ENCODE measurements at regions not wholly inside any gene's neighbourhood (a gene's known extent, or its start where the extent isn't known, plus 50 kb on each side); places are given as distances from the start of the nearest gene placed in this dataset.

- no peaks in the 10 kb centered on the region for H3K27me3 Mint-ChIP-seq
- H3K9me3 Mint-ChIP-seq (ENCODE audit: low read depth): no peaks in the 10 kb centered on the region
- no peak overlapping the region for H3K4me3 Mint-ChIP-seq
- ATAC-seq (peak; percentile 37), DNase-seq (no peak)
- H3K4me1 Mint-ChIP-seq: peaks cover 32% of the 10 kb centered on the region
- H3K27ac Mint-ChIP-seq: peak overlapping the region; percentile 56
- H3K36me3 Mint-ChIP-seq: peaks cover 26% of the 10 kb centered on the region
- CTCF ChIA-PET: interaction anchor here (0.7 kb wide), 1 partner anchor 22 kb away, joined by 3 read pairs; no protein-coding TSS in a partner anchor
Measured at GRCh38 chr2:234267534-234267933, 217.0 kb downstream of the SPP2 start.

GRCh38 chr2:234266952-234267351 is 216.4 kb downstream of the SPP2 start:
- DNase-seq (no peak), ATAC-seq (no peak)
- H3K4me1 Mint-ChIP-seq: peaks cover 26% of the 10 kb centered on the region
- no peak overlapping the region for H3K27ac Mint-ChIP-seq
- no peaks in the 10 kb centered on the region for H3K27me3 Mint-ChIP-seq
- H3K9me3 Mint-ChIP-seq (ENCODE audit: low read depth): no peaks in the 10 kb centered on the region
- CTCF ChIA-PET: no interaction called here
- peaks cover 21% of the 10 kb centered on the region for H3K36me3 Mint-ChIP-seq
- no peak overlapping the region for H3K4me3 Mint-ChIP-seq

- peaks cover 20% of the 10 kb centered on the region for H3K36me3 Mint-ChIP-seq
- H3K4me3 Mint-ChIP-seq: no peak overlapping the region
- CTCF ChIA-PET: no interaction called here
- DNase-seq: no peak
- H3K27ac Mint-ChIP-seq: no peak overlapping the region
- H3K9me3 Mint-ChIP-seq (ENCODE audit: low read depth): no peaks in the 10 kb centered on the region
- peaks cover 3% of the 10 kb centered on the region for H3K27me3 Mint-ChIP-seq
- peaks cover 27% of the 10 kb centered on the region for H3K4me1 Mint-ChIP-seq
- ATAC-seq: no peak
Measured at GRCh38 chr2:234265206-234265605, 214.7 kb downstream of the SPP2 start.

GRCh38 chr2:234261736-234262135 is 211.2 kb downstream of the SPP2 start:
- ATAC-seq: no peak
- Mint-ChIP-seq H3K4me3 (no peak overlapping the region), H3K36me3 (peaks cover 25% of the 10 kb centered on the region), H3K4me1 (peaks cover 24% of the 10 kb centered on the region), H3K27me3 (peaks cover 3% of the 10 kb centered on the region), H3K9me3 (ENCODE audit: low read depth) (peaks cover 5% of the 10 kb centered on the region), H3K27ac (no peak overlapping the region)
- no peak for DNase-seq
- CTCF ChIA-PET: no interaction called here

- CTCF ChIA-PET: interaction anchor here (1.1 kb wide), 1 partner anchor 31 kb away, joined by 3 read pairs; no protein-coding TSS in a partner anchor
- Mint-ChIP-seq H3K4me1 (peaks cover 28% of the 10 kb centered on the region), H3K9me3 (ENCODE audit: low read depth) (peaks cover 5% of the 10 kb centered on the region), H3K27me3 (peaks cover 3% of the 10 kb centered on the region), H3K36me3 (peaks cover 17% of the 10 kb centered on the region), H3K27ac (no peak overlapping the region), H3K4me3 (no peak overlapping the region)
- no peak for ATAC-seq
- no peak for DNase-seq
Measured at GRCh38 chr2:234259440-234259839, 208.9 kb downstream of the SPP2 start.

GRCh38 chr2:234258562-234259141 is 208.2 kb downstream of the SPP2 start:
- H3K36me3 Mint-ChIP-seq: peaks cover 17% of the 10 kb centered on the region
- DNase-seq (no peak), ATAC-seq (no peak)
- H3K27ac Mint-ChIP-seq: no peak overlapping the region
- peaks cover 28% of the 10 kb centered on the region for H3K4me1 Mint-ChIP-seq
- peaks cover 3% of the 10 kb centered on the region for H3K27me3 Mint-ChIP-seq
- H3K9me3 Mint-ChIP-seq (ENCODE audit: low read depth): peaks cover 5% of the 10 kb centered on the region
- CTCF ChIA-PET: no interaction called here
- no peak overlapping the region for H3K4me3 Mint-ChIP-seq

GRCh38 chr2:234257859-234258561 is 207.5 kb downstream of the SPP2 start:
- ATAC-seq (no peak), DNase-seq (no peak)
- Mint-ChIP-seq H3K36me3 (peaks cover 16% of the 10 kb centered on the region), H3K27me3 (peaks cover 3% of the 10 kb centered on the region), H3K4me3 (no peak overlapping the region), H3K4me1 (peaks cover 28% of the 10 kb centered on the region), H3K9me3 (ENCODE audit: low read depth) (peaks cover 5% of the 10 kb centered on the region), H3K27ac (no peak overlapping the region)
- CTCF ChIA-PET: no interaction called here

GRCh38 chr2:234256516-234256915 is 206.0 kb downstream of the SPP2 start:
- DNase-seq (no peak), ATAC-seq (no peak)
- CTCF ChIA-PET: no interaction called here
- Mint-ChIP-seq H3K4me3 (no peak overlapping the region), H3K27ac (no peak overlapping the region), H3K4me1 (peaks cover 28% of the 10 kb centered on the region), H3K27me3 (peaks cover 2% of the 10 kb centered on the region), H3K9me3 (ENCODE audit: low read depth) (peaks cover 5% of the 10 kb centered on the region), H3K36me3 (peaks cover 17% of the 10 kb centered on the region)

- H3K27ac Mint-ChIP-seq: no peak overlapping the region
- H3K36me3 Mint-ChIP-seq: peaks cover 12% of the 10 kb centered on the region
- H3K27me3 Mint-ChIP-seq: no peaks in the 10 kb centered on the region
- peaks cover 5% of the 10 kb centered on the region for H3K9me3 Mint-ChIP-seq (ENCODE audit: low read depth)
- CTCF ChIA-PET: interaction anchor here (1.4 kb wide), 1 partner anchor 120 kb away, joined by 4 read pairs; no protein-coding TSS in a partner anchor
- ATAC-seq: no peak
- H3K4me1 Mint-ChIP-seq: peaks cover 25% of the 10 kb centered on the region
- no peak overlapping the region for H3K4me3 Mint-ChIP-seq
- DNase-seq: no peak
Measured at GRCh38 chr2:234254783-234255521, 204.4 kb downstream of the SPP2 start.

GRCh38 chr2:234252772-234253171 is 202.3 kb downstream of the SPP2 start:
- DNase-seq: no peak
- CTCF ChIA-PET: no interaction called here
- no peak for ATAC-seq
- H3K36me3 Mint-ChIP-seq: peaks cover 7% of the 10 kb centered on the region
- H3K27ac Mint-ChIP-seq: no peak overlapping the region
- H3K9me3 Mint-ChIP-seq (ENCODE audit: low read depth): peaks cover 5% of the 10 kb centered on the region
- peaks cover 9% of the 10 kb centered on the region for H3K4me1 Mint-ChIP-seq
- no peak overlapping the region for H3K4me3 Mint-ChIP-seq
- no peaks in the 10 kb centered on the region for H3K27me3 Mint-ChIP-seq

- no peak for DNase-seq
- Mint-ChIP-seq H3K27ac (no peak overlapping the region), H3K9me3 (ENCODE audit: low read depth) (no peaks in the 10 kb centered on the region), H3K4me1 (peaks cover 7% of the 10 kb centered on the region), H3K36me3 (peaks cover 1% of the 10 kb centered on the region), H3K27me3 (no peaks in the 10 kb centered on the region), H3K4me3 (no peak overlapping the region)
- no peak for ATAC-seq
- CTCF ChIA-PET: interaction anchor here (0.8 kb wide), 1 partner anchor 31 kb away, joined by 3 read pairs; no protein-coding TSS in a partner anchor
Measured at GRCh38 chr2:234251326-234252271, 201.1 kb downstream of the SPP2 start.

GRCh38 chr2:234250926-234251325 is 200.4 kb downstream of the SPP2 start:
- Mint-ChIP-seq H3K4me3 (no peak overlapping the region), H3K27me3 (no peaks in the 10 kb centered on the region), H3K27ac (no peak overlapping the region), H3K36me3 (peaks cover 1% of the 10 kb centered on the region), H3K4me1 (peaks cover 7% of the 10 kb centered on the region), H3K9me3 (ENCODE audit: low read depth) (no peaks in the 10 kb centered on the region)
- CTCF ChIA-PET: no interaction called here
- DNase-seq (no peak), ATAC-seq (no peak)

GRCh38 chr2:234249873-234250272 is 199.4 kb downstream of the SPP2 start:
- Mint-ChIP-seq H3K27ac (no peak overlapping the region), H3K36me3 (peaks cover 2% of the 10 kb centered on the region), H3K4me3 (no peak overlapping the region), H3K4me1 (peaks cover 7% of the 10 kb centered on the region), H3K27me3 (no peaks in the 10 kb centered on the region), H3K9me3 (ENCODE audit: low read depth) (no peaks in the 10 kb centered on the region)
- CTCF ChIA-PET: interaction anchor here (1.5 kb wide), 1 partner anchor 22 kb away, joined by 3 read pairs; no protein-coding TSS in a partner anchor
- DNase-seq (no peak), ATAC-seq (no peak)
